HepG2 (cell line): ENCODE measurements at regions not wholly inside any gene's neighbourhood (a gene's known extent, or its start where the extent isn't known, plus 50 kb on each side); places are given as distances from the start of the nearest gene placed in this dataset.

Source experiments
- CHD4 ChIP-seq: fragments of 200-600 bp; sonication (generic); IDR thresholded peaks from 2 replicates; pipeline ENCODE4 v1.7.0; 2017; ENCODE audit warnings: mild to moderate bottlenecking, low read length, borderline replicate concordance
- CREB1 ChIP-seq, 2 experiments: fragments of 450-650 bp in 1 of 2; IDR thresholded peaks; 2 replicates each; pipeline ENCODE4 v1.6.1; 2016 to 2017; ENCODE audit warnings: control low read depth in 1 of 2, mild to moderate bottlenecking in 1 of 2, missing compliant biosample characterization in 1 of 2, missing genetic modification characterization in 1 of 2
- EZH2 ChIP-seq: conservative IDR thresholded peaks from 2 replicates; pipeline ENCODE4 v1.6.1; 2012; ENCODE audit warnings: mild to moderate bottlenecking, low read depth, low read length, moderate library complexity
- FIP1L1 ChIP-seq: fragments of 200-400 bp; formaldehyde crosslinking; IDR thresholded peaks from 2 replicates; pipeline ENCODE4 v1.6.1; 2018; ENCODE audit warnings: low read depth, mild to moderate bottlenecking, low read length, moderate library complexity, borderline replicate concordance; ENCODE audit not compliant: insufficient read depth
- ISL2 ChIP-seq: sonication (generic); formaldehyde crosslinking; IDR thresholded peaks from 2 replicates; pipeline ENCODE4 v1.5.0; 2020; ENCODE audit warnings: missing genetic modification reagents
- JUN ChIP-seq: sonication (generic); formaldehyde crosslinking; IDR thresholded peaks from 2 replicates; pipeline ENCODE4 v1.4.0; 2020; ENCODE audit warnings: mild to moderate bottlenecking, missing genetic modification reagents
- KLF12 ChIP-seq: sonication (generic); formaldehyde crosslinking; IDR thresholded peaks from 2 replicates; pipeline ENCODE4 v1.4.0; 2020; ENCODE audit warnings: missing genetic modification reagents, borderline replicate concordance
- KLF6 ChIP-seq: IDR thresholded peaks from 2 replicates; pipeline ENCODE4 v1.8.0; 2016; ENCODE audit warnings: missing biosample characterization, missing genetic modification reagents
- REPIN1 ChIP-seq: sonication (generic); formaldehyde crosslinking; IDR thresholded peaks from 2 replicates; pipeline ENCODE4 v1.8.0; 2022; ENCODE audit warnings: missing genetic modification reagents, low read depth, mild to moderate bottlenecking, borderline replicate concordance
- SMC3 ChIP-seq: IDR thresholded peaks from 2 replicates; pipeline ENCODE4 v1.6.1; 2011; ENCODE audit warnings: low read length, improper control_type of control experiment
- SP140L ChIP-seq: sonication (generic); formaldehyde crosslinking; IDR thresholded peaks from 2 replicates; pipeline ENCODE4 v1.4.0; 2020; ENCODE audit warnings: missing genetic modification reagents, borderline replicate concordance
- XRCC5 ChIP-seq: fragments of 200-400 bp; formaldehyde crosslinking; optimal IDR thresholded peaks from 2 replicates; pipeline ENCODE3; 2017; ENCODE audit warnings: mild to moderate bottlenecking, low read length
- ZNF329 ChIP-seq: sonication (generic); formaldehyde crosslinking; IDR thresholded peaks from 2 replicates; pipeline ENCODE4 v1.9.0; 2021; ENCODE audit warnings: low read depth, mild to moderate bottlenecking, missing genetic modification reagents
- ZNF335 ChIP-seq: sonication (generic); formaldehyde crosslinking; IDR thresholded peaks from 2 replicates; pipeline ENCODE4 v1.4.0; 2020; ENCODE audit warnings: missing genetic modification reagents
- ZNF468 ChIP-seq: sonication (generic); formaldehyde crosslinking; IDR thresholded peaks from 2 replicates; pipeline ENCODE4 v1.8.0; 2022; ENCODE audit warnings: mild to moderate bottlenecking, moderate library complexity, missing genetic modification reagents
- TF ChIP-seq, protein P1 (sequence below): sonication (generic); formaldehyde crosslinking; IDR thresholded peaks from 2 replicates; pipeline ENCODE4 v1.4.0; 2020; ENCODE audit warnings: mild to moderate bottlenecking, missing genetic modification reagents
- TF ChIP-seq, protein P2 (sequence below): IDR thresholded peaks from 2 replicates; pipeline ENCODE4 v1.6.1; 2016; ENCODE audit warnings: missing biosample characterization, missing genetic modification reagents, low read depth
- TF ChIP-seq, protein P3 (sequence below): sonication (generic); formaldehyde crosslinking; IDR thresholded peaks from 2 replicates; pipeline ENCODE4 v1.4.0; 2020; ENCODE audit warnings: missing genetic modification reagents
- TF ChIP-seq, protein P4 (sequence below): sonication (generic); formaldehyde crosslinking; IDR thresholded peaks from 2 replicates; pipeline ENCODE4 v1.8.1; 2022; ENCODE audit warnings: mild to moderate bottlenecking, missing genetic modification reagents
- TF ChIP-seq, protein P5 (sequence below): sonication (generic); formaldehyde crosslinking; conservative IDR thresholded peaks from 2 replicates; pipeline ENCODE4 v1.8.0; 2022; ENCODE audit warnings: missing genetic modification reagents
- TF ChIP-seq, protein P6 (sequence below): sonication (generic); formaldehyde crosslinking; IDR thresholded peaks from 2 replicates; pipeline ENCODE4 v1.5.1; 2020; ENCODE audit warnings: mild to moderate bottlenecking, moderate library complexity, missing genetic modification reagents

DNA sequence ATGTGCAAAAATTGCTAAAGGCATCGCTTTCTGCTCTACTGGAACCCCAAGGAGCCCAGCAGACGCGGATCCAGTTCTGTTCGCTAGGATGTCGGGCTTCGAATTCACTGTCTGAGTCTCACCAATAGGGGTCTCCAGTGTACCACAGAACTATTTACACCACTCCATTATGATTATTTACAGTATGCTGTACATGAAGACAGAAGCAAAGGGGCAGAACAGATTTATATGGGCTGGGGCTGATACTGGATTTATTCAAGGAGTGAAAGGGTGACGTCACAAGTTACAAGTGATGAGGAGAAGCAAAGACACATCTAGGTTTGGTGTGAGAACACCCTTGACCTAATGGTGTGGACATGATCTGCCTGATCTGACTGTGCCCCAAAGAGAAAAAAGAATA lies 185.3 kb upstream of the ATP5MC3 start (continued):
- TF ChIP-seq, protein P1, sequence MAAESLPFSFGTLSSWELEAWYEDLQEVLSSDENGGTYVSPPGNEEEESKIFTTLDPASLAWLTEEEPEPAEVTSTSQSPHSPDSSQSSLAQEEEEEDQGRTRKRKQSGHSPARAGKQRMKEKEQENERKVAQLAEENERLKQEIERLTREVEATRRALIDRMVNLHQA (CRISPR knock-in tag), result no peak
- TF ChIP-seq KLF6 (CRISPR knock-in tag) (no peak), EZH2 (0 out of 2 replicates have a peak, but pooled peaks have one; percentile 63), ZNF335 (CRISPR knock-in tag) (no peak), CREB1 (IDR thresholded peaks at IDR 0.05) (peak; percentile 98), CREB1 (CRISPR knock-in tag; IDR thresholded peaks at IDR 0.05) (peak; percentile 34; the same call in 1 of the 2 replicates), XRCC5 (peak; percentile 38), ZNF468 (CRISPR knock-in tag) (no peak), ZNF329 (CRISPR knock-in tag) (no peak), KLF12 (no peak), SP140L (no peak), CHD4 (no peak), REPIN1 (CRISPR knock-in tag) (peak; percentile 94), JUN (CRISPR knock-in tag) (no peak), FIP1L1 (no peak), SMC3 (peak; percentile 86), ISL2 (CRISPR knock-in tag) (no peak)
- TF ChIP-seq, protein P2, sequence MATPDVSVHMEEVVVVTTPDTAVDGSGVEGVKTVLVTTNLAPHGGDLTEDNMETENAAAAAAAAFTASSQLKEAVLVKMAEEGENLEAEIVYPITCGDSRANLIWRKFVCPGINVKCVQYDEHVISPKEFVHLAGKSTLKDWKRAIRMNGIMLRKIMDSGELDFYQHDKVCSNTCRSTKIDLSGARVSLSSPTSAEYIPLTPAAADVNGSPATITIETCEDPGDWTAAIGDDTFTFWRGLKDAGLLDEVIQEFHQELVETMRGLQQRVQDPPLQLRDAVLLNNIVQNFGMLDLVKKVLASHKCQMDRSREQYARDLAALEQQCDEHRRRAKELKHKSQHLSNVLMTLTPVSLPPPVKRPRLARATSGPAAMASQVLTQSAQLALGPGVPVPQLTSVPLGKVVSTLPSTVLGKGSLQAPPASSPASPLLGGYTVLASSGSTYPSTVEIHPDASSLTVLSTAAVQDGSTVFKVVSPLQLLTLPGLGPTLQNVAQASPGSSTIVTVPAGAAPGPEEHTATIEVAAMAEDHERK (CRISPR knock-in tag), result no peak
- TF ChIP-seq, protein P3, sequence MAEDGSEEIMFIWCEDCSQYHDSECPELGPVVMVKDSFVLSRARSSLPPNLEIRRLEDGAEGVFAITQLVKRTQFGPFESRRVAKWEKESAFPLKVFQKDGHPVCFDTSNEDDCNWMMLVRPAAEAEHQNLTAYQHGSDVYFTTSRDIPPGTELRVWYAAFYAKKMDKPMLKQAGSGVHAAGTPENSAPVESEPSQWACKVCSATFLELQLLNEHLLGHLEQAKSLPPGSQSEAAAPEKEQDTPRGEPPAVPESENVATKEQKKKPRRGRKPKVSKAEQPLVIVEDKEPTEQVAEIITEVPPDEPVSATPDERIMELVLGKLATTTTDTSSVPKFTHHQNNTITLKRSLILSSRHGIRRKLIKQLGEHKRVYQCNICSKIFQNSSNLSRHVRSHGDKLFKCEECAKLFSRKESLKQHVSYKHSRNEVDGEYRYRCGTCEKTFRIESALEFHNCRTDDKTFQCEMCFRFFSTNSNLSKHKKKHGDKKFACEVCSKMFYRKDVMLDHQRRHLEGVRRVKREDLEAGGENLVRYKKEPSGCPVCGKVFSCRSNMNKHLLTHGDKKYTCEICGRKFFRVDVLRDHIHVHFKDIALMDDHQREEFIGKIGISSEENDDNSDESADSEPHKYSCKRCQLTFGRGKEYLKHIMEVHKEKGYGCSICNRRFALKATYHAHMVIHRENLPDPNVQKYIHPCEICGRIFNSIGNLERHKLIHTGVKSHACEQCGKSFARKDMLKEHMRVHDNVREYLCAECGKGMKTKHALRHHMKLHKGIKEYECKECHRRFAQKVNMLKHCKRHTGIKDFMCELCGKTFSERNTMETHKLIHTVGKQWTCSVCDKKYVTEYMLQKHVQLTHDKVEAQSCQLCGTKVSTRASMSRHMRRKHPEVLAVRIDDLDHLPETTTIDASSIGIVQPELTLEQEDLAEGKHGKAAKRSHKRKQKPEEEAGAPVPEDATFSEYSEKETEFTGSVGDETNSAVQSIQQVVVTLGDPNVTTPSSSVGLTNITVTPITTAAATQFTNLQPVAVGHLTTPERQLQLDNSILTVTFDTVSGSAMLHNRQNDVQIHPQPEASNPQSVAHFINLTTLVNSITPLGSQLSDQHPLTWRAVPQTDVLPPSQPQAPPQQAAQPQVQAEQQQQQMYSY (CRISPR knock-in tag), result no peak
- TF ChIP-seq, protein P4, sequence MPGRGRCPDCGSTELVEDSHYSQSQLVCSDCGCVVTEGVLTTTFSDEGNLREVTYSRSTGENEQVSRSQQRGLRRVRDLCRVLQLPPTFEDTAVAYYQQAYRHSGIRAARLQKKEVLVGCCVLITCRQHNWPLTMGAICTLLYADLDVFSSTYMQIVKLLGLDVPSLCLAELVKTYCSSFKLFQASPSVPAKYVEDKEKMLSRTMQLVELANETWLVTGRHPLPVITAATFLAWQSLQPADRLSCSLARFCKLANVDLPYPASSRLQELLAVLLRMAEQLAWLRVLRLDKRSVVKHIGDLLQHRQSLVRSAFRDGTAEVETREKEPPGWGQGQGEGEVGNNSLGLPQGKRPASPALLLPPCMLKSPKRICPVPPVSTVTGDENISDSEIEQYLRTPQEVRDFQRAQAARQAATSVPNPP (CRISPR knock-in tag), result no peak
- TF ChIP-seq, protein P5, sequence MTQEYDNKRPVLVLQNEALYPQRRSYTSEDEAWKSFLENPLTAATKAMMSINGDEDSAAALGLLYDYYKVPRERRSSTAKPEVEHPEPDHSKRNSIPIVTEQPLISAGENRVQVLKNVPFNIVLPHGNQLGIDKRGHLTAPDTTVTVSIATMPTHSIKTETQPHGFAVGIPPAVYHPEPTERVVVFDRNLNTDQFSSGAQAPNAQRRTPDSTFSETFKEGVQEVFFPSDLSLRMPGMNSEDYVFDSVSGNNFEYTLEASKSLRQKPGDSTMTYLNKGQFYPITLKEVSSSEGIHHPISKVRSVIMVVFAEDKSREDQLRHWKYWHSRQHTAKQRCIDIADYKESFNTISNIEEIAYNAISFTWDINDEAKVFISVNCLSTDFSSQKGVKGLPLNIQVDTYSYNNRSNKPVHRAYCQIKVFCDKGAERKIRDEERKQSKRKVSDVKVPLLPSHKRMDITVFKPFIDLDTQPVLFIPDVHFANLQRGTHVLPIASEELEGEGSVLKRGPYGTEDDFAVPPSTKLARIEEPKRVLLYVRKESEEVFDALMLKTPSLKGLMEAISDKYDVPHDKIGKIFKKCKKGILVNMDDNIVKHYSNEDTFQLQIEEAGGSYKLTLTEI (CRISPR knock-in tag), result no peak
- TF ChIP-seq, protein P6, sequence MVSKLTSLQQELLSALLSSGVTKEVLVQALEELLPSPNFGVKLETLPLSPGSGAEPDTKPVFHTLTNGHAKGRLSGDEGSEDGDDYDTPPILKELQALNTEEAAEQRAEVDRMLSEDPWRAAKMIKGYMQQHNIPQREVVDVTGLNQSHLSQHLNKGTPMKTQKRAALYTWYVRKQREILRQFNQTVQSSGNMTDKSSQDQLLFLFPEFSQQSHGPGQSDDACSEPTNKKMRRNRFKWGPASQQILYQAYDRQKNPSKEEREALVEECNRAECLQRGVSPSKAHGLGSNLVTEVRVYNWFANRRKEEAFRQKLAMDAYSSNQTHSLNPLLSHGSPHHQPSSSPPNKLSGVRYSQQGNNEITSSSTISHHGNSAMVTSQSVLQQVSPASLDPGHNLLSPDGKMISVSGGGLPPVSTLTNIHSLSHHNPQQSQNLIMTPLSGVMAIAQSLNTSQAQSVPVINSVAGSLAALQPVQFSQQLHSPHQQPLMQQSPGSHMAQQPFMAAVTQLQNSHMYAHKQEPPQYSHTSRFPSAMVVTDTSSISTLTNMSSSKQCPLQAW (CRISPR knock-in tag), result no peak
